AG09309 (cell line): ENCODE measurements at regions not wholly inside any gene's neighbourhood (a gene's known extent, or its start where the extent isn't known, plus 50 kb on each side); places are given as distances from the start of the nearest gene placed in this dataset.

Source experiments
- DNase-seq: peaks from one replicate; pipeline ENCODE4 v3.0.0-alpha.2; 2010; ENCODE audit warnings: low read depth
- H3K4me3 ChIP-seq: 2 replicates; pipeline ENCODE4 v1.5.1; 2011; ENCODE audit warnings: mild to moderate bottlenecking, low read depth, low read length, moderate library complexity; ENCODE audit not compliant: control insufficient read depth
- CTCF ChIP-seq: IDR thresholded peaks from 2 replicates; pipeline ENCODE4 v1.5.1; 2011; ENCODE audit warnings: mild to moderate bottlenecking, low read depth, low read length, inconsistent platforms; ENCODE audit not compliant: insufficient read depth, control insufficient read depth; ENCODE audit errors: missing control alignments

- no peak for DNase-seq
- no peak overlapping the region for H3K4me3 ChIP-seq
- no peak for TF ChIP-seq CTCF
These were observed 63.3 kb upstream of the NANOS1 start for GRCh38 chr10:118966076-118966849.

GRCh38 chr10:118966850-118967125 is 62.7 kb upstream of the NANOS1 start:
- DNase-seq, result no peak
- no peak for TF ChIP-seq CTCF
- no peak overlapping the region for H3K4me3 ChIP-seq

GRCh38 chr10:118967160-118967559 is 62.4 kb upstream of the NANOS1 start:
- no peak overlapping the region for H3K4me3 ChIP-seq
- no peak for TF ChIP-seq CTCF
- DNase-seq, result no peak

- no peak for TF ChIP-seq CTCF
- no peak for DNase-seq
- H3K4me3 ChIP-seq, result no peak overlapping the region
These were observed 61.5 kb upstream of the NANOS1 start for GRCh38 chr10:118968060-118968459.

GRCh38 chr10:118968482-118968881 is 61.0 kb upstream of the NANOS1 start:
- H3K4me3 ChIP-seq, result no peak overlapping the region
- TF ChIP-seq CTCF, result no peak
- no peak for DNase-seq

- no peak overlapping the region for H3K4me3 ChIP-seq
- no peak for TF ChIP-seq CTCF
- DNase-seq, result no peak
These were observed 60.5 kb upstream of the NANOS1 start for GRCh38 chr10:118969014-118969413.

GRCh38 chr10:118970770-118971169 is 58.7 kb upstream of the NANOS1 start:
- DNase-seq, result no peak
- H3K4me3 ChIP-seq, result no peak overlapping the region
- no peak for TF ChIP-seq CTCF
